Amygdala (tissue), 56 donors: ENCODE measurements at regions not wholly inside any gene's neighbourhood (a gene's known extent, or its start where the extent isn't known, plus 50 kb on each side); places are given as distances from the start of the nearest gene placed in this dataset.

Experiments used
- DNase-seq, 56 donors: peaks; one replicate each; lab custom pipeline; 2025; lab: John Stamatoyannopoulos, UW

GRCh38 chr4:32087211-32087610, 1367.0 kb downstream of the PCDH7 start:
- no peak for DNase-seq

DNA sequence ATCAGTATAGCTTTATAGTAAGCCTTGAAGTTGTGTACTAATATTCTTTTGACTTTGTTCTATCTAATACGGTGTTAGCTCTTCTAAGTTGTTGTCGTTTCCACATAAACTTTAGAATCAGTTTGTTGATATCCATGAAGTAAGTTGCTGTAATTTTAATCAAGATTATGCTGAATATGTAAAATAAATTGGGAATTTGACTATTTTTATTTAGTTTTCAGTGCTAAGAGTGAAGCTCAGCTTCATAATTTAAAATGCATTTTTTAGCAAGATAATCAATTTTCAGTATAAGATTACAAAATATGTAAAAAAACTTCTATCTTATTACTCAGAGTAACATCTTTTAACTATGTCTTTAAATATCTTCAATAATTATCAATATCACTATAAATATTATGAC, 1374.8 kb downstream of the PCDH7 start:
- DNase-seq = no peak

DNA sequence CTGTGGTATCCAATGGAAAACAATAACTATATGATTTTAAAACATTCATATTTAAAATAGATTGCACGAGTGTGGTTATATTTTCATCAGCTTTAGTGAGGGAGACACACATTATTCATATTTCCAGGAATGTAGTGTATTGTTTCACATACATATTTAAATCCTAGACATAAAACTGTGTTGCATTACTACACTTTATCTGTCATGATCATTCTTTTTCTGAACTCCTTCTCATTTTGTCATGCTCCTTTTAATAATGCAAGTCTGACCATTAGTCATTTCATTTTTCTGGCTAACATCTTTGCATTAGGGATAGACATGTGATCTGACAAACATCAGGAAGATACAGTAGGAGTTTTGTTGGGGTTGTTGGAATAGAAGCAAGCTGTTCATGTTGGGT, 1382.7 kb downstream of the PCDH7 start:
- DNase-seq = no peak

GRCh38 chr4:32106767-32107166, 1386.6 kb downstream of the PCDH7 start:
- DNase-seq = no peak

DNA sequence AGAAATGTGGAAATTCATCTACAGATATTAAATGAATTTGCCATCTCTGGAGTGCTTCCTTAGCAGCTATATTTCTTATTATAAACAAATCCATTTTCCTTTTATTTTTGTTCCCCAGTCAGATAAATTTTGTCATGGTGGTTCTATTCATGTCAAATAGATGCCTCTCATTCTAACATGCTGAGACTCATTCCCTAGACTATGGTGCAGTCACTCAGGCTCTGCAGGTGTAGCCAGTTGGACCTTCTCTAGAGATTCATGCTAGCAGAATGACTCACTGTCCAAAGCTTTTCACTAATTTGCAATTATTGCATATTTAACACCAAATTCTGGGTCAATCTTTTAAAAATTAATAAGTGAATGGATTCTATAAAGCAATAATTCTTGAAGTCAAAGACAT, 1392.7 kb downstream of the PCDH7 start:
- no peak for DNase-seq

DNA sequence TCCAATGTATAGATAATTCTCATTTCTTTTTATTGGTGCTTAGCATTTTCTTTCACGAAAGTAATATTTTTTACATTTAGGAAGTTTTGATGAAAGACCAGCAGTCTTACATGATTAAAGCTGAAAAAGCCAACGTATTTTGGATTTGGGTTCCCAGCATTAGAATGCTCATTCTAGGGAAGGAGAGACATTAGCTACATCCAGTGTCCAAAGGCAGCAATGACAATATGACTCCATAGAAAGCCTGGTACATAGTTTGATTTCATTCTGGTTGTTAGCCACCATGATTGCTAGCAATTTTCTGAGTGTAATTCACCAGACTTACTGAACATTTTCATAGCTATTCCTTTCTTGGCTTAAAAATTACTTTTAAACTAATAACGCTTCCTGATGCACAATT, 1397.5 kb downstream of the PCDH7 start:
- no peak for DNase-seq

DNA sequence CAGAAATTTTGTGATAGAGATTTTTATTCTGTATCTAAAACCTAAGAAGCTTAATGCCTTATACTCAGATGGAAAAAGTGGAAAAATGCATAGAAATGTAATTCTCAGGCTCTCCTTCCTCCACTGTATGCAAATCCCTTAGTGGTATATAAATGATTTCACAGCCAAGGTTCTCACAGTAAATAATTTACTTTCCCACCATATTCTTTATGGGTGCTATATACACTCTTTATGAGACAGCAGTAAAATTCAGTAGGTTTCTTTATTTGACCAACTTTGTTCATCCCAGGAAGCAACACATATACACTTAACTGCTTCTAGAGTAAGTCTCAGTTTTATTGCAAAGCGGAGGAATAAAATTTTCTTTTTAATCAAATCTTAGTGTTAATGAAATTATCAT, 1399.7 kb downstream of the PCDH7 start:
- no peak for DNase-seq

- DNase-seq = no peak
Measured at GRCh38 chr4:32128549-32128948, 1408.4 kb downstream of the PCDH7 start.

- DNase-seq = no peak
Measured at GRCh38 chr4:32129967-32130366, 1409.8 kb downstream of the PCDH7 start.

DNA sequence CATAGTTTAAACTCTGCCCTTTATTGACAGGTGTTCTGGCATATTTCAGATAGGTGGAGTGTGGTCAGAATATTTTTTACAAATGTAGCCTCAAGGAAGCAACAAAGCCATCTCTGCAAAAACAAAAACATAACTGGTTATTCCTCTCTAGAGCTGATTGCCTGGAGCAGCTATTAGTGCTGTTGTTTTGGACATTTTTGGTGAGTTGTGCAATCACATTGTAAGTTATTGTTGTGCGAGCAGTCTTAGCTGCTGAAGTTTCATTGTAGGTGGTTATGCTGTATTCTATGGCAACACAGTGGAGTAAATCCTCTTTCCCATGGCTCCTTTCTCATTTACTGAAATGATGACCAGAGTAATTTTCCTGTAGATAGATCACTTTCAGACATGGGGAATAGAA, 1413.0 kb downstream of the PCDH7 start:
- no peak for DNase-seq

DNA sequence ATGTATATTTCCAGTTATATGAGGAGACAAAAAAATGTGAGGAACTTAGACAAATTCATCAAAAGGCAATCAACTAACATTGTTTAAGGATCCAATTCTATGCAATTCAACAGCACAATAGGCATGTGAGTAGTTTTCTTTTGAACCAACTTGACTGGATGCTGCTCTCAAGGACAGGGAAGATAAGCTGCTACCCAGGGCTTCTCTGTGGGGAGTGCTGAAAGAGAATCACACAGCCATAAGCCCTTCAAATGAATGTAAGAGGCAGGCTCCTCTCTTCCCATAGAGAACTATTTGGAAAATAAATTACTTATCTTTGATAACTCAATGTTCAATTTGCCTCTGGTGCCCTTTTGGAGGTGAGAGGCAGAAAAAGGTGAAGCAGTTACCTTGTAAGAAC, 1413.6 kb downstream of the PCDH7 start:
- no peak for DNase-seq

DNA sequence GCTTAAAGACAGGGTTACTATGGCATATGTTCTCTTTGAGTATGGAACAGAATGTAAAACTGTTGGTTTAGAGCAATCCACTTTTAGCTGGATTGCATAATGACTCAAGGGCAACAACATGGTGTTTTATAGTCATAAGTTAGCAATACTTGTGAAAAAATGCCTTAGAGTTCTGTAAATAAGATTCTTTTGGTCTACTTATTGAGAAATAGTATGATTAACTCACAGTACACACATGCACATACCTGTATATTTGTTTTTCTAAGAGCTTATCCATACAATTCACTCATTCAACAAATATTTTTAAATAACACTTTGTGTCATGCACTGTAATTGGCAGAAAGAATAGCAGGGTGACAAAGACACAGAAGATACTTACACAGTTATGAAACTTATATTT, 1415.5 kb downstream of the PCDH7 start:
- DNase-seq = no peak

- DNase-seq = no peak
Measured at GRCh38 chr4:32136081-32136787, 1416.1 kb downstream of the PCDH7 start.

DNA sequence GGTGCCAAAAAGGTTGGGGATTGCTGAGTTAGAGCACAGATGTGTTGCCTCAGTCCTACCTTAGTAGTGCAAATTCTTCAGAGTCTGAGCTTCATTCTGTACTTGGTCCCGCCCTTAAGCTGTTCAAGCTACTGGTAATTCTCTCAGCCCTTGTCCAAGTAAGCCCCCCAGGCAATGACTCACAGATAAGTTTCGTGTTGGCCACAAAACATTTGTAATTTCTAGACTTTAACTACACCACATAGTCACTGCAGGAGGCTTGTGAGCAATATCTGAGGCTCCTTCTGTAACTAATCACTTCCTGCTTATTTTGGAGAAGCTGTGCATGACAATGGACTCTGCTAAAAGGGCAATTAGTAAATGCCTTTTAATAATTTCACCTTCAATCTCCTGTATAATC, 1420.5 kb downstream of the PCDH7 start:
- DNase-seq = no peak

GRCh38 chr4:32142075-32142474, 1421.9 kb downstream of the PCDH7 start:
- DNase-seq = no peak

- DNase-seq = no peak
Measured at GRCh38 chr4:32145987-32146386, 1425.8 kb downstream of the PCDH7 start.

GRCh38 chr4:32147446-32148085, 1427.4 kb downstream of the PCDH7 start:
- DNase-seq = no peak

DNA sequence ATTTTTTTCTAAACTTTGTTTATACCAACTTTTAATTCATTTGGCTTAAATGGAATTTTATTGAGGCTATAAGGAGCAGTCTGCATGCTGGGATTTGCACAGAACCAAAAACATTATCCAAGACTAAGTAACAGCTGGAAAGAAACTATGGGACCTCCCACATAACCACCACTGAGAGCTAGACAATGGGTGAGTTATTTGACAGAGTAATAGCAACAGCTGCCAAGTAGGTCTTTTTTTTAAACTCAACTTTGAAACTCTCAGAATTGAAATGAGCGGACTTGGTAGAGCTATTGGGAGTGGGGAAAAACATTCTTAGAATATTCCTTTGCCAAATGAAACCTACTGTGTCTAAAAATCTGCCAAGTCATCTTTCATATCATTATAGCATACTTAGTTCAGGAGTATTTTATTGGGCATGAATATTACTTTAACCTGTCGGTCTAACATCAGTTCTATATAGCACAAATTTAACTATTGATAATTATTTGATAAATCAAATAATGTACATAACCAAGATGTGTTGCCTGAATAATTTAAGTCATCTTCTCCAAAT, 1428.0 kb downstream of the PCDH7 start:
- no peak for DNase-seq

- no peak for DNase-seq
Measured at GRCh38 chr4:32158961-32159360, 1438.8 kb downstream of the PCDH7 start.

DNA sequence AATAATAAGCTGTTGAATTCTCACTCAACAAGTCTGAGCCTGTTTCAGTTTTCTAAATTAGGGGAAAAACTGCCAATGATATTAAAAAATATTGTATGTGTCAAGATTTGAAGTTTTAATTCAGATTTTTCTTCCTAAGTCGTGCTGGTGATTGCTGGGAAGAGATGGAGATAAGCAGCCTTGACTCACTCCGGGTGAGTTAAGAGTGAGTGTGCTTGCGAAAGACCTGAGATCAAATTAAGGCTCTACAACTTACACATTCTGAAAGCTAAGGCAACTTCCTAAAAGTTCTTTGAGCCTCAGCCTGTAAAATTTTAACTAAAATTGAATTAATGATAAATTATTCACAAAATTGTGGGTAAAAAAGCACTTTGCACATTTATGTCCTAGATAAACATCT, 1441.2 kb downstream of the PCDH7 start:
- no peak for DNase-seq

DNA sequence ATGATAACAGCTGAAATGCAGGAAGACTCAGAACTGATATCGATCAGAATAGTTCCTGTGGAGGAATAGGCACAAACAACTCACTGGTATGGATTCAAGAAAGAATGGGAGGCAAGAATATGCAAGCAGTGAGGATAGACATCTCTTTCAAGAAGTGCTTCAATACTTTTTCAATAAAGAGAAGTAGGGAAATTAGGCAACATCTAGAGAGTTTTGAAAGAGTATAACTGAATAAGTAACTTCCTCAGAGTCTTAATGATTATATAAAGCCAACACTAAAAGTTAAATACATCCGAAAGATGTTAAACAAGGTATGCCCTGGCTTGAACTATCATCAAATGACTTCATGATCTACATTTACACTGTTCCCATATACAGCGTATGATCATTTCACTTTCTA, 1443.0 kb downstream of the PCDH7 start:
- DNase-seq = no peak

- no peak for DNase-seq
Measured at GRCh38 chr4:32169841-32170240, 1449.7 kb downstream of the PCDH7 start.
